Cardiac fibroblast (primary cell): ENCODE measurements at regions not wholly inside any gene's neighbourhood (a gene's known extent, or its start where the extent isn't known, plus 50 kb on each side); places are given as distances from the start of the nearest gene placed in this dataset.
A peak's percentile ranks its signal among the peaks of the same experiment; 100 is the strongest.

Experiments
- DNase-seq, 2 donors: peaks; one replicate each; pipeline versions ENCODE4 v3.0.0 to v3.0.0-alpha.2; 2010; ENCODE audit warnings: low read depth in 2 of 2
- H3K4me3 ChIP-seq, 2 donors: replicated peaks in 1 of 2; 1 replicate in 1 of 2; 2 replicates in 1 of 2; pipeline ENCODE4 v1.5.1; 2011; ENCODE audit warnings: low read depth in 2 of 2, low read length in 2 of 2, mild to moderate bottlenecking in 2 of 2, moderate library complexity in 1 of 2
- CTCF ChIP-seq: IDR thresholded peaks from one replicate; pipeline ENCODE4 v1.5.1; 2011; ENCODE audit warnings: low read depth, mild to moderate bottlenecking, low read length, inconsistent platforms

- no peak for TF ChIP-seq CTCF
- no peak for DNase-seq
- H3K4me3 ChIP-seq = no peak overlapping the region
These were observed 123.1 kb upstream of the RARB start for GRCh38 chr3:25304916-25305315.

DNA sequence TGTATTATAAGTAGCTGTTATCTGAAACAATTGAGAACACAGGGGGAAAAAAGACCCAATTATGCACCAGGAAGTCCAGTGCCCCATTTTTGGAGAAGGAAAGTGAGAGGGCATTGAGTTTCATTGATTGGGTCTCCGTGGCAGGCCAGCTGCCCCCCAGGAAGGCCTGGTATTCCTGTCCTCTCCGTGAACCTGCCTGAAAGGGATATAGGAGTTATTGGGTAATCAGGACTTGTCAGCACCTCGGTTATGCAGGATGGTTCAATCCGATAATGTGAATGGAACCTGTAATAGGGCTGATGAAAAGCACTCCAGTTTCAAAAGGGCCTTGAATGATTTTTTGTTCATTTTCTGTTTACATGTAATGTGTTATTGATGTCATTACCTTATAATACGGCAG lies 122.0 kb upstream of the RARB start:
- H3K4me3 ChIP-seq = no peak overlapping the region
- no peak for TF ChIP-seq CTCF
- DNase-seq = no peak

DNA sequence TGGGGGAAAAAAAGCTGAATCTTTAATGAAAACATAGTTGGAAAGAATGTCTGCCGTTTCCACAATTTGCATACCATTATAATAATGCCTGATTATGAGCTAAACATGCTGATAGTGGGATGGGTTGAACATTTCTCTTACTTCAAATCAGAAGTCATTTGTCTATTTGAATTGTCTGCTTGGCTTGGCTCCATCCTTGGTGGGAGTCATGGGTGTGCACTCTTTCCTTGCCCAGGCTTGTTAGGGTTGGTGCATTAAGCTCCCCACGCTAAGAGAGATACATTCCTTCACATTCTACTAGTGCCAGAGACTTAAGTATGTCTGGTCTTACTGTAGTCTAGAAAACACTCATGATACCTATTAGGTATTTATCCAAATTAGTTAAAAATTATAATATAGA lies 121.4 kb upstream of the RARB start:
- no peak for TF ChIP-seq CTCF
- no peak for DNase-seq
- H3K4me3 ChIP-seq = no peak overlapping the region

DNA sequence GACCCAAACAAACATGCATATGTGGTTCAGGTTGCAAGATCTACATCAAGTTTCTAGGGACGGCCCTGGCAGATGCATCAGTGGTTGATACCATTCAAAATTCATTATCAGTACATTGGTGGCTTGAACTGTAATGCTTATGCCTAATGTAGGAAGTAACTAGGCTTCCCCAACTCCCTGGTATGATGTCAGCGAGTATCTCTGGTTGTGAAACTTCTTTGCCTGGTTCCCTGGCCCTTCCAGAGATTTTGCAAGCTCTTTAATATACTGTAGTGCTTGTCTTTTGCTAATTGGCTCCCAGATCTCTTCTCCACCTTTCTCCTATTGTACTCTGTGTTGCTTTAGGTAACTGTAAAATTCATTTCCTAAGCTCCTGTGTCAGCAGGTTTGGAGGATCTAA lies 114.8 kb upstream of the RARB start:
- no peak overlapping the region for H3K4me3 ChIP-seq
- TF ChIP-seq CTCF = no peak
- peak in 1 of 2 donors; percentile 12 for DNase-seq

GRCh38 chr3:25324954-25325655 lies 103.0 kb upstream of the RARB start:
- no peak for DNase-seq
- TF ChIP-seq CTCF = no peak
- no peak overlapping the region for H3K4me3 ChIP-seq

DNA sequence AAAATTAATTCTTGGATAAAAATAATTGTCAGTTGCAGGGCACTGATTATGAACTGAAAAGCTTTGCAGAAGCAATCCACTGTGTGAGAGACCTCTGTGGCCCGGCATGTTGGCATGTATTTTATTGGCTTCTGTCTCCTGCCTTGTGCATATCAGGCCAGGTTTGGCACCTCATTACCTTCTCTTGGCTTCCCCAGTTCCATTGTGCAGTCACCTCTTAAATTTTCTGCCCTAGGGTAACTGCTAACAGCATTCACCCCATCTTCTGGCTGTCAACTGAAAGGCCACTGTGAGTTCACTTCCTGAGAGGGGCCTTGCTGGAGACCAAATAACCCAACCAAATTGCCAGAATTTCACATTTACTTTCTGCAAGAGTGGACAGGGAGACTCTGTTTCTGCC lies 92.7 kb upstream of the RARB start:
- DNase-seq = no peak
- H3K4me3 ChIP-seq = no peak overlapping the region
- TF ChIP-seq CTCF = no peak

- TF ChIP-seq CTCF = no peak
- no peak overlapping the region for H3K4me3 ChIP-seq
- DNase-seq = no peak
These were observed 89.8 kb upstream of the RARB start for GRCh38 chr3:25338158-25338725.
